ENCODE measurements at regions not wholly inside any gene's neighbourhood (a gene's known extent, or its start where the extent isn't known, plus 50 kb on each side); places are given as distances from the start of the nearest gene placed in this dataset.

DNA sequence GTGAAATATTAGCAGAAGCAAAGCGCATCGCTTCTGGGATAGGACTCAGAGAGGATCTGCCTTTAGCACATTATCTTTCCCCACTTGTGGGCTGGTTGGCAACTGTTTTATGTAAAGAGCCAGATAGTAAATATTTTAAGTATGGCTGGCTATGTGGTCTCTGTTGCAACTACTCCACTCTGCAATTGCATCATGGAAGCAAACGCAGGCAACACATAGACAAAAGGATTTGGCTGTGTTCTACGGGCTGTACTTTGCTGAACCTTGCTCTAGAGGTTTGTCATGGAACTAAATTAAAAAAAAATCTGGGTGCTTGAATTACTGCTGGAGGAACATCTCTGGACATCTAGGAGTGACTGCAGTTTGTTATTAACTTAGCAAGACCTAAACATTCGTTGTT is 307.8 kb upstream of the TPK1 start:
- H2BK5ac ChIP-seq (ENCODE audit: low read depth, low read length, poor library complexity, severe bottlenecking), result no peak overlapping the region
- H4K5ac ChIP-seq (ENCODE audit: low read depth, low read length), result no peak overlapping the region
- peaks cover 5% of the 10 kb centered on the region; the same call in 1 of the 2 replicates for H3K9me3 ChIP-seq (ENCODE audit: control insufficient read depth, insufficient read depth, low read length)
- no peak overlapping the region for H3K9ac ChIP-seq (ENCODE audit: low read depth, low read length)
- no peaks in the 10 kb centered on the region for H3K27me3 ChIP-seq (ENCODE audit: control insufficient read depth, insufficient read depth, low read length)
- WGBS, 2 experiments (ENCODE audit: extremely low coverage in 2 of 2, insufficient read length in 1 of 2), result no CpG with 5 or more reads among the region's 5 CpGs
- ATAC-seq (ENCODE audit: low read depth) (no peak), DNase-seq (no peak)
- no peaks in the 10 kb centered on the region for H3K36me3 ChIP-seq (ENCODE audit: control insufficient read depth, insufficient read depth, low read length)
- H4K20me1 ChIP-seq (ENCODE audit: insufficient read depth, low read length), result no peaks in the 10 kb centered on the region
- no peak overlapping the region for H2AK9ac ChIP-seq (replicated peaks; ENCODE audit: low read depth, low read length, poor library complexity)
- H2BK15ac ChIP-seq (ENCODE audit: low read depth, low read length), result no peak overlapping the region
- no peak overlapping the region for H3K23ac ChIP-seq (ENCODE audit: low read depth, low read length)
- H3K14ac ChIP-seq (replicated peaks; ENCODE audit: low read depth, low read length), result no peak overlapping the region
- H3K79me1 ChIP-seq (ENCODE audit: low read depth in 1 of 2, low read length in 2 of 2), result no peaks in the 10 kb centered on the region
- H3K4me1 ChIP-seq (ENCODE audit: control insufficient read depth, insufficient read depth, low read length), result no peaks in the 10 kb centered on the region
- H2AFZ ChIP-seq (replicated peaks; ENCODE audit: low read length, poor library complexity), result no peak overlapping the region
- dilution Hi-C loops (cut with HindIII; ENCODE audit: low sequenced_read_pairs, unreplicated experiment), result no loop called here
- no peak overlapping the region for H3K27ac ChIP-seq (ENCODE audit: insufficient read depth, low read length)
- in situ Hi-C loops (cut with MboI; ENCODE audit: low sequenced_read_pairs), result no loop called here
- no peak overlapping the region for H4K91ac ChIP-seq (ENCODE audit: insufficient read depth, low read depth, low read length)
- no peak overlapping the region for H3K4ac ChIP-seq (ENCODE audit: low read depth, low read length)
- H3K18ac ChIP-seq (ENCODE audit: low read depth, low read length), result no peak overlapping the region
- no peak overlapping the region for H3K56ac ChIP-seq (ENCODE audit: extremely low read depth, insufficient read depth, low read length)
- TF ChIP-seq FOS (IDR thresholded peaks at IDR 0.05; ENCODE audit: low read depth, low read length) (no peak), MAZ (IDR thresholded peaks at IDR 0.05; ENCODE audit: borderline replicate concordance, low read depth, low read length) (no peak), SMC3 (IDR thresholded peaks at IDR 0.05; ENCODE audit: low read depth, low read length) (no peak), MAFK (IDR thresholded peaks at IDR 0.05; ENCODE audit: low read depth, low read length) (no peak), RCOR1 (IDR thresholded peaks at IDR 0.05; ENCODE audit: insufficient replicate concordance, low read length) (no peak), BHLHE40 (IDR thresholded peaks at IDR 0.05; ENCODE audit: low read depth, low read length) (no peak), RFX5 (IDR thresholded peaks at IDR 0.05; ENCODE audit: low read depth, low read length) (no peak), CEBPB (IDR thresholded peaks at IDR 0.05; ENCODE audit: low read depth, low read length) (no peak), MXI1 (IDR thresholded peaks at IDR 0.05; ENCODE audit: borderline replicate concordance, low read depth, low read length) (no peak), RAD21 (IDR thresholded peaks at IDR 0.05; ENCODE audit: low read length) (no peak), CHD1 (IDR thresholded peaks at IDR 0.05; ENCODE audit: low read depth, low read length) (no peak), POLR2A (IDR thresholded peaks at IDR 0.05; ENCODE audit: low read depth, low read length) (no peak), NFE2L2 (IDR thresholded peaks at IDR 0.05; ENCODE audit: low read depth, low read length) (no peak)
- TF ChIP-seq, protein P1, sequence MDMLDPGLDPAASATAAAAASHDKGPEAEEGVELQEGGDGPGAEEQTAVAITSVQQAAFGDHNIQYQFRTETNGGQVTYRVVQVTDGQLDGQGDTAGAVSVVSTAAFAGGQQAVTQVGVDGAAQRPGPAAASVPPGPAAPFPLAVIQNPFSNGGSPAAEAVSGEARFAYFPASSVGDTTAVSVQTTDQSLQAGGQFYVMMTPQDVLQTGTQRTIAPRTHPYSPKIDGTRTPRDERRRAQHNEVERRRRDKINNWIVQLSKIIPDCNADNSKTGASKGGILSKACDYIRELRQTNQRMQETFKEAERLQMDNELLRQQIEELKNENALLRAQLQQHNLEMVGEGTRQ (IDR thresholded peaks at IDR 0.05; ENCODE audit: low read depth, low read length), result no peak
- TF ChIP-seq, protein P2, sequence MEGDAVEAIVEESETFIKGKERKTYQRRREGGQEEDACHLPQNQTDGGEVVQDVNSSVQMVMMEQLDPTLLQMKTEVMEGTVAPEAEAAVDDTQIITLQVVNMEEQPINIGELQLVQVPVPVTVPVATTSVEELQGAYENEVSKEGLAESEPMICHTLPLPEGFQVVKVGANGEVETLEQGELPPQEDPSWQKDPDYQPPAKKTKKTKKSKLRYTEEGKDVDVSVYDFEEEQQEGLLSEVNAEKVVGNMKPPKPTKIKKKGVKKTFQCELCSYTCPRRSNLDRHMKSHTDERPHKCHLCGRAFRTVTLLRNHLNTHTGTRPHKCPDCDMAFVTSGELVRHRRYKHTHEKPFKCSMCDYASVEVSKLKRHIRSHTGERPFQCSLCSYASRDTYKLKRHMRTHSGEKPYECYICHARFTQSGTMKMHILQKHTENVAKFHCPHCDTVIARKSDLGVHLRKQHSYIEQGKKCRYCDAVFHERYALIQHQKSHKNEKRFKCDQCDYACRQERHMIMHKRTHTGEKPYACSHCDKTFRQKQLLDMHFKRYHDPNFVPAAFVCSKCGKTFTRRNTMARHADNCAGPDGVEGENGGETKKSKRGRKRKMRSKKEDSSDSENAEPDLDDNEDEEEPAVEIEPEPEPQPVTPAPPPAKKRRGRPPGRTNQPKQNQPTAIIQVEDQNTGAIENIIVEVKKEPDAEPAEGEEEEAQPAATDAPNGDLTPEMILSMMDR (conservative IDR thresholded peaks at IDR 0.05; ENCODE audit: low read depth, low read length), result no peak
- no peak overlapping the region for H3K4me2 ChIP-seq (ENCODE audit: low read depth, low read length)
- CTCF ChIA-PET, result no interaction called here
- no peak overlapping the region for H2BK120ac ChIP-seq (ENCODE audit: low read depth, low read length)
- BruUV-seq (replicated peaks), result no TSS peak
- H3K9me1 ChIP-seq (ENCODE audit: insufficient read depth, low read length), result no peaks in the 10 kb centered on the region
- H2AK5ac ChIP-seq (ENCODE audit: low read depth, low read length), result no peak overlapping the region
- POLR2A ChIA-PET (ENCODE audit: unreplicated experiment), result no interaction called here
- no peak overlapping the region for H2BK20ac ChIP-seq (ENCODE audit: low read depth, low read length)
- intact Hi-C loops (cut with micrococcal nuclease), result no loop called here
- no peak overlapping the region for H4K8ac ChIP-seq (ENCODE audit: low read depth in 2 of 2, low read length in 2 of 2)
- H3K4me3 ChIP-seq (ENCODE audit: insufficient read depth, low read depth, low read length), result no peak overlapping the region

All from IMR-90 (cell line).